ENCODE measurements at regions not wholly inside any gene's neighbourhood (a gene's known extent, or its start where the extent isn't known, plus 50 kb on each side); places are given as distances from the start of the nearest gene placed in this dataset.

- CTCF ChIA-PET = no interaction called here
- no peak overlapping the region for H3K4me3 ChIP-seq (ENCODE audit: low read depth, low read length)
- POLR2A ChIA-PET = no interaction called here
- no peak for DNase-seq (ENCODE audit: low read depth, low spot score)
- TF ChIP-seq, protein P1, sequence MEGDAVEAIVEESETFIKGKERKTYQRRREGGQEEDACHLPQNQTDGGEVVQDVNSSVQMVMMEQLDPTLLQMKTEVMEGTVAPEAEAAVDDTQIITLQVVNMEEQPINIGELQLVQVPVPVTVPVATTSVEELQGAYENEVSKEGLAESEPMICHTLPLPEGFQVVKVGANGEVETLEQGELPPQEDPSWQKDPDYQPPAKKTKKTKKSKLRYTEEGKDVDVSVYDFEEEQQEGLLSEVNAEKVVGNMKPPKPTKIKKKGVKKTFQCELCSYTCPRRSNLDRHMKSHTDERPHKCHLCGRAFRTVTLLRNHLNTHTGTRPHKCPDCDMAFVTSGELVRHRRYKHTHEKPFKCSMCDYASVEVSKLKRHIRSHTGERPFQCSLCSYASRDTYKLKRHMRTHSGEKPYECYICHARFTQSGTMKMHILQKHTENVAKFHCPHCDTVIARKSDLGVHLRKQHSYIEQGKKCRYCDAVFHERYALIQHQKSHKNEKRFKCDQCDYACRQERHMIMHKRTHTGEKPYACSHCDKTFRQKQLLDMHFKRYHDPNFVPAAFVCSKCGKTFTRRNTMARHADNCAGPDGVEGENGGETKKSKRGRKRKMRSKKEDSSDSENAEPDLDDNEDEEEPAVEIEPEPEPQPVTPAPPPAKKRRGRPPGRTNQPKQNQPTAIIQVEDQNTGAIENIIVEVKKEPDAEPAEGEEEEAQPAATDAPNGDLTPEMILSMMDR (IDR thresholded peaks at IDR 0.05; ENCODE audit: insufficient read depth, low read length, missing control alignments) = no peak
Observed at GRCh38 chr9:13729955-13730354, 450.5 kb upstream of the MPDZ start.

DNA sequence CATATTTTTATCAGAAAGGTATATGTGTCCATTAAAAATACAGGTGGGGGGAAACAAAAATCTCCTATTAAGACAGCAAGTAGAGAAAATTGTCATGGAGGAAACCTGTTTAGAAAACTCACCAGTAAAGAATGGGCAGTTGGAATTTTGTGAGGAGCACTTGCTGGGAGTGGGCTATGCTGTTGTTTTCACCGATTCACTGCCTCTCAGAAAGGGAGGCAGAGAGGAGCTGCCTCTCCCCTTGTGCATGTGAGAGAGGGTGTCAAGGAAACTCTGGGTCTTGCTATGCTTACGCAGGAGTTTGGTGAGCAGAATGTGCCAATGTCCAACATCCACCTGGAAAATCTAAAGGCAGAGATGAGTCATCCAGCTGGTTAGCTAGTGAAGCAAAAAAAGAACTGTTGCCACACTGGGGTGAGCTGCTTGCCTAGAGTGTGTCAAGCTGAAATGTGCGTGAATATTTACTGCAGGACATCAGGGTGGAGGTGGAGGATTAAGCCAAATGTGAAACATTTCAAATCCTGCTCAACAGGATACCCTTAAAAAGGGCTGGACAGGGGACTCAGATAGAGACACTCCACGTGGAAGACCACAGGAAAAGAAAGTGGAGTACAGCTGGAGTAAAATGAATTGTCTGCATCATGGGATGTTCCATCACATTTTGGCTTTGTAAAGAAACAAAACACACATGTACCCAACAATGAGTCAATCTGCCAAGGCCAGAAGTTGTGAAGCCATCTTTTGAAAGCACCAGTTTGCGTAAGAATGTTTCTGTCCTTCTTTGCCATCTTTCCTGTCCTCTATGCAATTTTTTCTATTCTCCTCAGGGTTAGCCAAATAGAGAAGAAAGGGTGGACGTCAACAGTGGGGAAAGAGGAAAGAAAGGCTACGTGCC lies 449.7 kb upstream of the MPDZ start:
- no peak overlapping the region for H3K4me3 ChIP-seq (ENCODE audit: low read depth, low read length)
- POLR2A ChIA-PET = no interaction called here
- no peak for DNase-seq (ENCODE audit: low read depth, low spot score)
- TF ChIP-seq, protein P1 (IDR thresholded peaks at IDR 0.05; ENCODE audit: insufficient read depth, low read length, missing control alignments) = no peak
- CTCF ChIA-PET = no interaction called here

GRCh38 chr9:13728131-13728530 lies 448.6 kb upstream of the MPDZ start:
- DNase-seq (ENCODE audit: low read depth, low spot score) = no peak
- POLR2A ChIA-PET = no interaction called here
- CTCF ChIA-PET = no interaction called here

GRCh38 chr9:13726746-13727145 lies 447.3 kb upstream of the MPDZ start:
- H3K4me3 ChIP-seq (ENCODE audit: low read depth, low read length) = no peak overlapping the region
- no peak for DNase-seq (ENCODE audit: low read depth, low spot score)
- POLR2A ChIA-PET = no interaction called here
- TF ChIP-seq, protein P1 (IDR thresholded peaks at IDR 0.05; ENCODE audit: insufficient read depth, low read length, missing control alignments) = no peak
- CTCF ChIA-PET = no interaction called here

More at GRCh38 chr9:13728131-13728530, 448.6 kb upstream of the MPDZ start:
- TF ChIP-seq, protein P1 (IDR thresholded peaks at IDR 0.05; ENCODE audit: insufficient read depth, low read length, missing control alignments) = no peak
- no peak overlapping the region for H3K4me3 ChIP-seq (ENCODE audit: low read depth, low read length)

DNA sequence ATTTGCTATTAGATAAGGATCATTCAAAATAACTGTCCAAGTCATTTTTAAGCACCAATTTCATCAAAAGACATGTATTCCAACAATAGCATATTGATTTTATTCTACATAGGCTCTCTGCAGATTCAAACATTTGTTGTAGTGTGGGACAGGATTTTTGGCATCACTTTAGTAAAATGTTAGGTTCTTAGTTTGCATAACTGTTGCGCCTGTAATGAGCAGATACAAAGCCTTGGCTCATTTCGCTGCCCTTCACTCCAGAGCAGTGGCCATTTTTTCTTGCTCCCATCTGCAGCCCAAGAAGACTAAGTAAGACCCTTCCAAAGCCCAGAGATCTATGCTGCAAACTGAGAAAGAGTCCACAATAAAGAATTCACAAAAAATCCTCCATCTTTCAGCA lies 446.0 kb upstream of the MPDZ start:
- TF ChIP-seq, protein P1 (IDR thresholded peaks at IDR 0.05; ENCODE audit: insufficient read depth, low read length, missing control alignments) = no peak
- no peak for DNase-seq (ENCODE audit: low read depth, low spot score)
- CTCF ChIA-PET = no interaction called here
- no peak overlapping the region for H3K4me3 ChIP-seq (ENCODE audit: low read depth, low read length)
- POLR2A ChIA-PET = no interaction called here

GRCh38 chr9:13721481-13722235 lies 442.2 kb upstream of the MPDZ start:
- H3K4me3 ChIP-seq (ENCODE audit: low read depth, low read length) = no peak overlapping the region
- TF ChIP-seq, protein P1 (IDR thresholded peaks at IDR 0.05; ENCODE audit: insufficient read depth, low read length, missing control alignments) = no peak
- ChIA-PET CTCF (no interaction called here), POLR2A (no interaction called here)
- peak; percentile 10 for DNase-seq (ENCODE audit: low read depth, low spot score)

Data from AG04449 (cell line).